ENCODE measurements at regions not wholly inside any gene's neighbourhood (a gene's known extent, or its start where the extent isn't known, plus 50 kb on each side); places are given as distances from the start of the nearest gene placed in this dataset.

GRCh38 chr14:60349663-60350365, 100.8 kb downstream of the PPM1A start:
- peaks cover 0 to 3% of the 10 kb centered on the region in 2 experiments for H3K27me3 ChIP-seq (replicated peaks in 1 of 2; ENCODE audit: control insufficient read depth in 2 of 2, extremely low read depth in 1 of 2, insufficient read depth in 2 of 2, low read length in 1 of 2)
- ChIA-PET POLR2A (no interaction called here), CTCF (interaction anchor here (0.5 to 2.7 kb wide), 21 partner anchors 10 to 1839 kb away, joined by 3 to 14 read pairs (median 4); no protein-coding TSS in a partner anchor)
- no peak overlapping the region for H3K4me3 ChIP-seq (ENCODE audit: control insufficient read depth in 1 of 2, extremely low read depth in 1 of 2, low read length in 1 of 2)
- H3K27me3 Mint-ChIP-seq = peaks cover 3 to 6% of the 10 kb centered on the region in 2 donors
- 0% methylated on average over 1 of the region's 8 CpGs for WGBS (ENCODE audit: insufficient coverage)
- H3K27ac ChIP-seq (ENCODE audit: low read length) = no peak overlapping the region
- no peaks in the 10 kb centered on the region for H3K36me3 Mint-ChIP-seq
- no peaks in the 10 kb centered on the region for H3K9me3 Mint-ChIP-seq
- ATAC-seq (replicated peaks in 1 of 4) = peak; percentile 40 to 53 (median 46)
- no peaks in the 10 kb centered on the region for H3K36me3 ChIP-seq (ENCODE audit: control insufficient read depth in 2 of 2, extremely low read depth in 1 of 2, insufficient read depth in 1 of 2, low read length in 1 of 2)
- peak in 13 of 35 experiments; percentile 1 to 59 (median 11) for DNase-seq
- H3K9me3 ChIP-seq = no peaks in the 10 kb centered on the region
- no peak overlapping the region for H3K4me3 Mint-ChIP-seq
- H3K4me1 ChIP-seq (ENCODE audit: control insufficient read depth in 1 of 2, extremely low read depth in 1 of 2, insufficient read depth in 2 of 2, low read length in 2 of 2) = no peaks in the 10 kb centered on the region
- peaks cover 0 to 2% (median 0%) of the 10 kb centered on the region in 3 donors for H3K4me1 Mint-ChIP-seq
- H3K27ac Mint-ChIP-seq = no peak overlapping the region

DNA sequence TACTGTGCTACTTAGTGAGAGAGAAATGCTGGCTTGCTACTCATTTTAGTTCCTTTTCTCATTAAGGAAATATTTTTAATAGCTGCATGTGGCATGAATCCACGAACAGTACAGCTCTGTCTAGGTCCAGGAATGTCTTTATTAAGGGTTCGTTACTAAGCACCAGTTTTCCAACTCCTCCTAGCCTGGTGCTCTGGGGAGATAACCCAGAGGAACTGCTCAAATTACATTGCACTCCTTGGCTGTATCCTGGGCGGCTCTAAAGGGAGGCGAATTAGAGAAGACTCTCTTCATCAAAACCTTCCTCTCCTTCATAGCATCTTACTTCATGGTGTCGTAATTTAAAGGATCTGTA, 101.3 kb downstream of the PPM1A start:
- no peak overlapping the region for H3K4me3 Mint-ChIP-seq
- H3K36me3 Mint-ChIP-seq = no peaks in the 10 kb centered on the region
- Histone ChIP-seq H3K27me3 (replicated peaks in 1 of 2; ENCODE audit: control insufficient read depth in 2 of 2, extremely low read depth in 1 of 2, insufficient read depth in 2 of 2, low read length in 1 of 2) (peaks cover 0 to 3% of the 10 kb centered on the region in 2 experiments), H3K4me1 (ENCODE audit: control insufficient read depth in 1 of 2, extremely low read depth in 1 of 2, insufficient read depth in 2 of 2, low read length in 2 of 2) (no peaks in the 10 kb centered on the region), H3K4me3 (ENCODE audit: control insufficient read depth in 1 of 2, extremely low read depth in 1 of 2, low read length in 1 of 2) (no peak overlapping the region), H3K9me3 (no peaks in the 10 kb centered on the region), H3K36me3 (ENCODE audit: control insufficient read depth in 2 of 2, extremely low read depth in 1 of 2, insufficient read depth in 1 of 2, low read length in 1 of 2) (no peaks in the 10 kb centered on the region), H3K27ac (ENCODE audit: low read length) (no peak overlapping the region)
- CTCF ChIA-PET = interaction anchor here (0.5 to 2.7 kb wide), 15 partner anchors 10 to 1839 kb away, joined by 3 to 14 read pairs (median 4); no protein-coding TSS in a partner anchor
- ATAC-seq (replicated peaks in 1 of 4) (no peak), DNase-seq (no peak)
- H3K9me3 Mint-ChIP-seq = no peaks in the 10 kb centered on the region
- peaks cover 3 to 6% of the 10 kb centered on the region in 2 donors for H3K27me3 Mint-ChIP-seq
- 43% methylated on average over 4 of the region's 5 CpGs for WGBS (ENCODE audit: insufficient coverage)
- no peak overlapping the region for H3K27ac Mint-ChIP-seq
- POLR2A ChIA-PET = no interaction called here
- H3K4me1 Mint-ChIP-seq = peaks cover 0 to 2% (median 0%) of the 10 kb centered on the region in 3 donors

- ATAC-seq (replicated peaks in 1 of 4) (no peak), DNase-seq (no peak)
- no peaks in the 10 kb centered on the region for H3K36me3 Mint-ChIP-seq
- H3K27me3 Mint-ChIP-seq = peaks cover 3 to 8% of the 10 kb centered on the region in 2 donors
- H3K9me3 Mint-ChIP-seq = no peaks in the 10 kb centered on the region
- 80% methylated on average over 1 of the region's 4 CpGs for WGBS (ENCODE audit: insufficient coverage)
- POLR2A ChIA-PET = no interaction called here
- CTCF ChIA-PET = interaction anchor here (0.9 to 1.6 kb wide), 2 partner anchors 22 to 900 kb away, joined by 3 to 4 read pairs; no protein-coding TSS in a partner anchor
- no peak overlapping the region for H3K27ac Mint-ChIP-seq
- H3K4me3 Mint-ChIP-seq = no peak overlapping the region
- Histone ChIP-seq H3K9me3 (no peaks in the 10 kb centered on the region), H3K4me3 (ENCODE audit: control insufficient read depth in 1 of 2, extremely low read depth in 1 of 2, low read length in 1 of 2) (no peak overlapping the region), H3K4me1 (ENCODE audit: control insufficient read depth in 1 of 2, extremely low read depth in 1 of 2, insufficient read depth in 2 of 2, low read length in 2 of 2) (no peaks in the 10 kb centered on the region), H3K27ac (ENCODE audit: low read length) (no peak overlapping the region), H3K27me3 (replicated peaks in 1 of 2; ENCODE audit: control insufficient read depth in 2 of 2, extremely low read depth in 1 of 2, insufficient read depth in 2 of 2, low read length in 1 of 2) (peaks cover 0 to 3% of the 10 kb centered on the region in 2 experiments), H3K36me3 (ENCODE audit: control insufficient read depth in 2 of 2, extremely low read depth in 1 of 2, insufficient read depth in 1 of 2, low read length in 1 of 2) (no peaks in the 10 kb centered on the region)
- H3K4me1 Mint-ChIP-seq = no peaks in the 10 kb centered on the region
Measured at GRCh38 chr14:60353420-60353819, 104.4 kb downstream of the PPM1A start.

- H3K27ac Mint-ChIP-seq = no peak overlapping the region
- peaks cover 2 to 3% of the 10 kb centered on the region in 2 donors for H3K27me3 Mint-ChIP-seq
- ATAC-seq (replicated peaks in 1 of 4) (no peak), DNase-seq (no peak)
- H3K36me3 Mint-ChIP-seq = no peaks in the 10 kb centered on the region
- no peaks in the 10 kb centered on the region for H3K9me3 Mint-ChIP-seq
- H3K27ac ChIP-seq (ENCODE audit: low read length) = no peak overlapping the region
- peaks cover 0 to 3% of the 10 kb centered on the region in 2 experiments for H3K27me3 ChIP-seq (replicated peaks in 1 of 2; ENCODE audit: control insufficient read depth in 2 of 2, extremely low read depth in 1 of 2, insufficient read depth in 2 of 2, low read length in 1 of 2)
- H3K36me3 ChIP-seq (ENCODE audit: control insufficient read depth in 2 of 2, extremely low read depth in 1 of 2, insufficient read depth in 1 of 2, low read length in 1 of 2) = no peaks in the 10 kb centered on the region
- POLR2A ChIA-PET = no interaction called here
- H3K9me3 ChIP-seq = no peaks in the 10 kb centered on the region
- no peak overlapping the region for H3K4me3 Mint-ChIP-seq
- no peaks in the 10 kb centered on the region for H3K4me1 Mint-ChIP-seq
- CTCF ChIA-PET = no interaction called here
- H3K4me1 ChIP-seq (ENCODE audit: control insufficient read depth in 1 of 2, extremely low read depth in 1 of 2, insufficient read depth in 2 of 2, low read length in 2 of 2) = no peaks in the 10 kb centered on the region
- H3K4me3 ChIP-seq (ENCODE audit: control insufficient read depth in 1 of 2, extremely low read depth in 1 of 2, low read length in 1 of 2) = no peak overlapping the region
Measured at GRCh38 chr14:60355768-60356167, 106.7 kb downstream of the PPM1A start.

DNA sequence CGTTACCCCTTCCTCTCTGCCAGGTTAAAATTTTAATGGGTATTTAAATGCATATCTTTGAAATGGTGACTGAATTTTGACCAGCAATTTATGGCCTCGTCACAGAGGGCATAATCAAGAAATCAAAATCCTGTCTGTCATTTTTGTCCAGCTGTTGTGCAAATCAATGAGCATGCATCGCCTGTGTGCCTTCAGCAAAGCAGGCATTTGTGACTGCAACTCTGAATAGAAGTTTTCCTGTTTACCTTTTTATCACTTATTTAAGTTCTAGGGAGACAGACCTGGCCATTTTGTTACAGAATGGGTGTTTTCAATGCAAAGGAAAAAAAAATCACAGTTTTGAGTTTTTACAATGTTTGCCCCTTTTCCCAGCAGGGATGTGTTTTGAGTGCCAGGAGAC, 107.4 kb downstream of the PPM1A start:
- Histone ChIP-seq H3K4me3 (ENCODE audit: control insufficient read depth in 1 of 2, extremely low read depth in 1 of 2, low read length in 1 of 2) (no peak overlapping the region), H3K27ac (ENCODE audit: low read length) (no peak overlapping the region), H3K27me3 (replicated peaks in 1 of 2; ENCODE audit: control insufficient read depth in 2 of 2, extremely low read depth in 1 of 2, insufficient read depth in 2 of 2, low read length in 1 of 2) (peaks cover 0 to 3% of the 10 kb centered on the region in 2 experiments), H3K4me1 (ENCODE audit: control insufficient read depth in 1 of 2, extremely low read depth in 1 of 2, insufficient read depth in 2 of 2, low read length in 2 of 2) (no peaks in the 10 kb centered on the region), H3K36me3 (ENCODE audit: control insufficient read depth in 2 of 2, extremely low read depth in 1 of 2, insufficient read depth in 1 of 2, low read length in 1 of 2) (no peaks in the 10 kb centered on the region), H3K9me3 (no peaks in the 10 kb centered on the region)
- Mint-ChIP-seq H3K27me3 (peaks cover 2 to 8% of the 10 kb centered on the region in 2 donors), H3K4me1 (no peaks in the 10 kb centered on the region), H3K36me3 (no peaks in the 10 kb centered on the region), H3K27ac (no peak overlapping the region), H3K4me3 (no peak overlapping the region), H3K9me3 (no peaks in the 10 kb centered on the region)
- ChIA-PET POLR2A (no interaction called here), CTCF (interaction anchor here in 1 of 2 donors (0.7 kb wide), 1 partner anchor 625 kb away, joined by 3 read pairs; no protein-coding TSS in a partner anchor)
- ATAC-seq (replicated peaks in 1 of 4) (no peak), DNase-seq (no peak)
- WGBS (ENCODE audit: insufficient coverage) = 68% methylated on average over 2 of the region's 3 CpGs

DNA sequence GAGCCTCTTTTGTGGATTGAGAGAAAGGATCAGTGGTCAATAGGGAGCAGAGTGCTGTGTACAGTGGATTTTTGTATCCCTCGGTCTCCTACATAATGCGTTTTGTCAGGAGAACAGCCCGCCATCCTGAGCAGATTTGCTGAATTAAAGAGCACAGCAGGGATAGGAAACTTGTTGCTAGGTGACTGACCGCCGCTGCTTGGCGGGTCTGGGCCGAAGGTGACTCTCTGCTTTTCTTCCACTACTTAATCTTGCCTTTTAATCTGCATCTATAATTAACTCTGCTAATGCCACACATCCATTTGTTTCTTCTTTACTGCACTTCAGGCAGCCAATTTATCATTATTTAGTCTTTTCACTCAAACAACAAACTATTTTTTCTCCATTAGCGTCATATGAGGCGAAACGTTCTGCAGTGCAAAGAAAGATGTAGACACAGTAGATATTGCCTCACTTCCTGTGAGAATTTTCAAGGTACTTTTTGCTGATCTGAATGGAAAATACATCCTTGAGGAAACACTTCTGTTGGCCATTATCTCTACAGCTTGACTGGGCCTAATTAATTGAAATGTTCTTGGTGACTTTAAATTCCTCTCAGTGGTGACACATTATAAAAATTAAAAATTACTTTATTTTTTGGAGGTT, 108.0 kb downstream of the PPM1A start:
- ATAC-seq (replicated peaks in 1 of 4) = no peak
- Histone ChIP-seq H3K9me3 (no peaks in the 10 kb centered on the region), H3K4me1 (ENCODE audit: control insufficient read depth in 1 of 2, extremely low read depth in 1 of 2, insufficient read depth in 2 of 2, low read length in 2 of 2) (no peaks in the 10 kb centered on the region), H3K27me3 (replicated peaks in 1 of 2; ENCODE audit: control insufficient read depth in 2 of 2, extremely low read depth in 1 of 2, insufficient read depth in 2 of 2, low read length in 1 of 2) (peaks cover under 1 to 3% of the 10 kb centered on the region in 2 experiments), H3K36me3 (ENCODE audit: control insufficient read depth in 2 of 2, extremely low read depth in 1 of 2, insufficient read depth in 1 of 2, low read length in 1 of 2) (no peaks in the 10 kb centered on the region), H3K4me3 (ENCODE audit: control insufficient read depth in 1 of 2, extremely low read depth in 1 of 2, low read length in 1 of 2) (no peak overlapping the region), H3K27ac (ENCODE audit: low read length) (no peak overlapping the region)
- no peaks in the 10 kb centered on the region for H3K4me1 Mint-ChIP-seq
- no peaks in the 10 kb centered on the region for H3K9me3 Mint-ChIP-seq
- no peak for DNase-seq
- ChIA-PET CTCF (no interaction called here), POLR2A (no interaction called here)
- WGBS (ENCODE audit: insufficient coverage) = 82% methylated on average over 7 of the region's 10 CpGs
- no peak overlapping the region for H3K27ac Mint-ChIP-seq
- no peaks in the 10 kb centered on the region for H3K36me3 Mint-ChIP-seq
- peaks cover 2 to 8% of the 10 kb centered on the region in 2 donors for H3K27me3 Mint-ChIP-seq
- no peak overlapping the region for H3K4me3 Mint-ChIP-seq

Data from T-cell (primary cell).